ENCODE measurements at regions not wholly inside any gene's neighbourhood (a gene's known extent, or its start where the extent isn't known, plus 50 kb on each side); places are given as distances from the start of the nearest gene placed in this dataset.

GRCh38 chr4:147017081-147017480 is 71.4 kb upstream of the TTC29 start:
- TF ChIP-seq POLR2AphosphoS5 (IDR thresholded peaks at IDR 0.05) (no peak), POLR2A (IDR thresholded peaks at IDR 0.05) (no peak)

Data from breast epithelium (tissue), 3 donors.